NCI-H446 (cell line): ENCODE measurements at regions not wholly inside any gene's neighbourhood (a gene's known extent, or its start where the extent isn't known, plus 50 kb on each side); places are given as distances from the start of the nearest gene placed in this dataset.

Experiments
- DNase-seq, 2 experiments: peaks; one replicate each; lab custom pipeline; 2025; lab: John Stamatoyannopoulos, UW

- DNase-seq, result no peak
These were observed 75.9 kb downstream of the EDN3 start for GRCh38 chr20:59376109-59376841.

GRCh38 chr20:59376998-59377397 lies 76.6 kb downstream of the EDN3 start:
- DNase-seq, result no peak

DNA sequence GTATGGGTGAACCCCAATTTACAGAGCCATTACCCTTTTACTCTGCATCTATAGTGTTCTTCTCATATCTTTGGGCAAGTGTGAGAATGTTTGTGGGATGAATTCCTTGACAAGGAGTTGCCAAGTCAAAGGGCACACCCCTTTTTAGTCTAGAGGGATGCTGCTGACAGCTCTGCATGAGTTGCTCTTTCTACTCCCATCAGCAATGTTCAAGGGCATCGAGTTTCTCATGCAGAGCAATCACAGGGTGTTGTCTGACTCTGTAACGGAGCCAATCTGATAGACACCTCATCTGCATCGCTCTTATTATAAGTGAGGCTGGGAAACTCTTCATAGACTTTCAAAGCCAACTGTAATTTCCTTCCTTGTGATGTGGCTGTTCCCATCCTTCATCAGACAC lies 77.4 kb downstream of the EDN3 start:
- no peak for DNase-seq

GRCh38 chr20:59378396-59378795 lies 78.0 kb downstream of the EDN3 start:
- DNase-seq, result no peak

GRCh38 chr20:59378966-59379365 lies 78.6 kb downstream of the EDN3 start:
- DNase-seq, result no peak

DNA sequence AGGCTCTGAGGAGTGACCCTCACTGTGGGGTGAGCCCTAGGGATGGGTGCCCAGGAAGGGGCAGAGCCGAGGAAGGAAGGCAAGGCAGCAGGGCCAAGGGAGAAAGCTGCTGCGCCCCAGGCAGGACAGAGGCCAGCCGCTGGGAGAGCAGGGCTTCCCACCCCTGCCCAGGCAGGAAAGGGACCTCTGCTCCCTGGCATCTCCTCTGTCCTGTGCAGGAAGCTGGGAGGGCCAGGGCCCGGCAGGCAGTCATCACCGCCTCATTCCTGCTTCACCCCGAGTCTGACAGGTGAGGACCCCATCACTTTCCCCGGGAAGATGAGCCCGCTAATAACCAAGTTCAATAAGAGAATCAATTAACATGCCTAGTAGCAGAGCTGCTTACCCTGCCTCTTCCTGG lies 81.3 kb downstream of the EDN3 start:
- DNase-seq, result no peak

- peak; percentile 34 to 78 for DNase-seq
These were observed 81.8 kb downstream of the EDN3 start for GRCh38 chr20:59382157-59382725.

- no peak for DNase-seq
These were observed 82.5 kb downstream of the EDN3 start for GRCh38 chr20:59382907-59383306.

DNA sequence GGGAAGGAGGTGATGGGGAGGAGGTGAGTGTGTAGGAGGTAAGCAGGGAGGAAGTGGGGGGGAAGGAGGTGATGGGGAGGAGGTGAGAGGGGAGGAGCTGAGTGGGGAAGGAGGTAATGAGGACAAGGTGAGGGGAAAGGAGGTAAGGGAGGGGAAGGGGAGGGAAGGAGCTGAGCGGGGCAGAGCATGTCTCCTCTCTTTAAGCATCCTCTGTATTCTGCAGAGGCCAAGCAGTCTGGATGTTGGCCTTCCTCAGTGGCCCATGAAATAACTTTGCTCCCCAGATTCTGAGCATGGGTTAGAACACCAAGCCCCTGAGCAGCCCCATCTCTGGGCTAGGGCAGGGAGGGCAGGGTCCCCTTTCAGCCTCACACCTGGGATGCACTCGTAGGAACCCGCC lies 84.6 kb downstream of the EDN3 start:
- DNase-seq, result no peak

DNA sequence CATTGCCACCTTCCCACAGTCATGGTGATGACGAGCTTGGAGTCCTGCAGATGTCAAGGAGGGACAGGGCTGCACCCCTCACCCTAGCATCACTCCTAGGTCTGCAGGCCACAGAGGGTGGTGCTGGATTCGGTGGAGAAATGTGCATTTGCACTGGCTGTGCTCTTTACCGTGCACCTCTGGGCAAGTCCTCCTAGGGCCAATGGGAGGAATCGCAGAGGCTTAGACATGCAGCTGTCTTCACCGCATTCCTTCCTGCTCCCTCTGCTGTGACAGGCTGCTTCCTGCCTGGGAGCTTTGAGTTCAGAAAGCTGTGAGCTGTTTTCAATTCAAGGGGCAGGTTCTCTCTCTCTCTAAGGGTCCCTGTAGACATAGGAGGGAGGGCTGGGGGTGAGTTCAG lies 85.1 kb downstream of the EDN3 start:
- no peak for DNase-seq

GRCh38 chr20:59386809-59387208 lies 86.4 kb downstream of the EDN3 start:
- DNase-seq, result no peak

- DNase-seq, result no peak
These were observed 87.5 kb downstream of the EDN3 start for GRCh38 chr20:59387891-59388290.

GRCh38 chr20:59388402-59388801 lies 88.0 kb downstream of the EDN3 start:
- DNase-seq, result no peak

GRCh38 chr20:59390437-59390836 lies 90.0 kb downstream of the EDN3 start:
- no peak for DNase-seq

DNA sequence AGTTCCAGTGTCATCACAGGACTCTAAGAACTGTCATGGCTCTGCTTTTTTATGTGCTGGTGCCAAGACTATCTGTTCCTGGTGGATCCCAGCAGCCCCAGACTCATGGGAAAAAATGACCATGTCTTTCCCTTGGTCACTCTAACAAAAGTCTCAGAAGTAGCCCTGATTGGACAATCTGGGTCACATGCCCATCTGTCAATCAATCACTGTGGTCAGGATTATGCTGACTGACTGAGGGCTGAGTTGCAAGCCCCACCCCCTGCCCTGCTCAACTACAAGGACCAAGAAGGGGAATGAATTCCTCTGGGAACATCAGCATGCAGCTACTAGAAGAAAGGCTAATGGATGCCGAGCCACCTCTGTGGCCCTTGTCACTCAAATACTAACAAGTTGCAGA lies 91.6 kb downstream of the EDN3 start:
- DNase-seq, result no peak

GRCh38 chr20:59392736-59393135 lies 92.3 kb downstream of the EDN3 start:
- no peak for DNase-seq

GRCh38 chr20:59393142-59393541 lies 92.7 kb downstream of the EDN3 start:
- DNase-seq, result no peak

DNA sequence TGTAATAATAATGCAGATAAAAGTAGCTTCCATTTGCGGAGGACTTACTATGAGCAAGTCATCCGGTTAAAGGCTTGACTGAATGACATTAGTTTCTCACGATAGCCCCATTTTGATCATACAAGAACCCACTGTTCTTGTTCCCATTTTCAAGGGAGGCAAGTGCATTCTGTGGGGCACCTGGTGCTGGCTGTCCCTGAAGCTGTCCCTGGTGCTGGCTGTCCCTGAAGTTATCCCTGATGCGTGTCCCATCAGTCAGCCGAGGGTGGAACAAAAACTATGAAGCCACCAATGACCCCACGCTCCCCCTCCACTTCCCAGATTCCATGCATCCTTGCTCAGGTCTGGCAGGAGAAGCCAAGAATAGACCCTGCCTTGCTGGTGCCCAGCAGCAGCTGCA lies 95.3 kb downstream of the EDN3 start:
- DNase-seq, result no peak

DNA sequence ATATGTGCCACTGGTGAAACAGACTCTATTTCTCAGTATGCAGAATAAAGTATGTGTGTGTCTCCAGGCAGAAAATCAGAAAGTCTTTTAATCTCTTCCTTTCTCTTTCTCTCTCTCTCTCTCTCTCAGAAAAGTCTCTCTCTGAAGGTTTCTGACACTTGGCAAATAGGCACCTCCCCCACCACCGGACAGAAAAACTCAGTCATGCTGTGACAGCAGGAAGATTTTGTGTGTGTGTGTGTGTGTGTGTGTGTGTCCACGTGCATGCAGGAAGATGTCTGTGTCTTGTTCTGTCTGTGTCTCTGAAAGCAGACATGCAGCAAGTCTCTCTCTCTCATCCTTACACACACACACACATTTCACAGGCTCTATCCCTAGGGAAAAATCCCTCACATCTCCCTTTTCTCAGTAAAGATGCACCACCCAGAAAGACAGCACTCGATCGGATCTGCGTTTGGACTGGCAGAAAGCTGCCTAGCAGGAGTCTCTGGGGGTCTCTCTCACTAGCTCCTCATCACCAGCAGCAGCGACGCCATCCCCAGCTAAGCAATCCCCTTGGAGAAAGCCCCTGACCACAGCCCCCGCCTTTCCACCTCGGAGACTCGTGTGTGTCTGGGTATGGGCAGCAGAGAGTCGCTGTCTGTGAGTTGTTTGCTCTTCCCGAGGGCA lies 98.3 kb downstream of the EDN3 start:
- no peak for DNase-seq

- no peak for DNase-seq
These were observed 99.2 kb downstream of the EDN3 start for GRCh38 chr20:59399426-59400099.

GRCh38 chr20:59400708-59401107 lies 100.3 kb downstream of the EDN3 start:
- DNase-seq, result no peak

DNA sequence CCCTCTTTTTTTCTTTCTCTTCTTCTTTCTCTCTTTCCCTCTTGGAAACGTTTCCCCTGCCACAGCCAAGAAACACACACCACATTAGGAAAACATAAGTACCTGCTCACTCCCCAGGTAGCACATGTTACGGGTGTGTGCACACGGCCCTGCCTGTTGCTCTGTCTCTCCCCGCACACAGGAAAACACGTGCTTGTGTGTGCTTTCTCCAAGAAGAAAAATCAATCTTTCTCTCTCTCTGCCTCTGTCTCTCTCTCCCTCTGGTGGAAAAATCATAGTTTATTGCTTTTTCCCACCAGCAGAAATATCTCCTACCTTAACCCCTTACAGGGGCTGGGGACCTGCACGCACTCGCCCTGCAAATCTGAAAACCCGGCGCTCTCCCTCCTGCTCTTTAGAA lies 102.3 kb downstream of the EDN3 start:
- DNase-seq, result no peak
